ENCODE measurements at regions not wholly inside any gene's neighbourhood (a gene's known extent, or its start where the extent isn't known, plus 50 kb on each side); places are given as distances from the start of the nearest gene placed in this dataset.
A peak's percentile ranks its signal among the peaks of the same experiment; 100 is the strongest.

DNA sequence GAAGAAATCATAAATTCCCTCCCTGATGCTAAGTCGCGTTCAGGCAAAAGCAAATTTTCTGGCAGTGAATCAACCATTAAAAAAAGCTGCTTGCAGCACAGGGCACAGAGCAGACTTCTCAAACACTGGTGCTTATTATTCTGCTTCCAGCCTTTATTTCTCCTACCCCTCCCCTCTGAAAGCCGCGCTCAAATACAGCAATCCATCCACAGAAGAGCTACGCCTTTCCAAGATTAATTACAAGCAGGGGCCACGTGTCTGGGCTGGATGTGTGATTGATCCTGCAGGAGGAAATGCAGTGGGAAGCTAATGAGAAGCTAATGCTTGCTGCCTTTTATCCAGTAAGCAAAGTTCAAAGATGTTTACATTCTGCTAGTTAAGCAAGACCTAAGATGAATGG is 134.9 kb upstream of the TOPAZ1 start:
- TF ChIP-seq, protein P1, sequence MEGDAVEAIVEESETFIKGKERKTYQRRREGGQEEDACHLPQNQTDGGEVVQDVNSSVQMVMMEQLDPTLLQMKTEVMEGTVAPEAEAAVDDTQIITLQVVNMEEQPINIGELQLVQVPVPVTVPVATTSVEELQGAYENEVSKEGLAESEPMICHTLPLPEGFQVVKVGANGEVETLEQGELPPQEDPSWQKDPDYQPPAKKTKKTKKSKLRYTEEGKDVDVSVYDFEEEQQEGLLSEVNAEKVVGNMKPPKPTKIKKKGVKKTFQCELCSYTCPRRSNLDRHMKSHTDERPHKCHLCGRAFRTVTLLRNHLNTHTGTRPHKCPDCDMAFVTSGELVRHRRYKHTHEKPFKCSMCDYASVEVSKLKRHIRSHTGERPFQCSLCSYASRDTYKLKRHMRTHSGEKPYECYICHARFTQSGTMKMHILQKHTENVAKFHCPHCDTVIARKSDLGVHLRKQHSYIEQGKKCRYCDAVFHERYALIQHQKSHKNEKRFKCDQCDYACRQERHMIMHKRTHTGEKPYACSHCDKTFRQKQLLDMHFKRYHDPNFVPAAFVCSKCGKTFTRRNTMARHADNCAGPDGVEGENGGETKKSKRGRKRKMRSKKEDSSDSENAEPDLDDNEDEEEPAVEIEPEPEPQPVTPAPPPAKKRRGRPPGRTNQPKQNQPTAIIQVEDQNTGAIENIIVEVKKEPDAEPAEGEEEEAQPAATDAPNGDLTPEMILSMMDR (conservative IDR thresholded peaks at IDR 0.05), result no peak
- H3K27ac ChIP-seq, result peak overlapping the region; percentile 50

DNA sequence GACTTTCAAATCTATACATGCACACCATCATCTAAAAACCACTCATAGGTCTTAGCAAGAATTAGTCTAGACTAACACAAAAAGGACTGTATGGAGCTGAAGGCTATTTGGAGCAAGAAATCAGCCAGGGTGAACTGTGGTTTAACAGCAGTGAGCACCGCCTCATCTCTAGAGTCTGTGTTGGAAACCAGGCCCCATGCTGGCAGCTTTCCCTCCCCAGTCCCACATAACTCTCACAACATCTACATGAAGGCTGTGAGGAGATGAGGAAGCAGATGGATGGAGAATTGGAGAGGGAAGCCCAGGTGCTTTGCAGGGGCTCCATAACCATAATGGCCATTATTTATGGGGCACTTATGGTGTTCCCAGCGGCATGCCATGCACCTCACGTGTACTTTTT is 133.2 kb upstream of the TOPAZ1 start:
- TF ChIP-seq, protein P1 (conservative IDR thresholded peaks at IDR 0.05), result no peak
- peak overlapping the region; percentile 70; the same call in 1 of the 2 replicates for H3K27ac ChIP-seq

DNA sequence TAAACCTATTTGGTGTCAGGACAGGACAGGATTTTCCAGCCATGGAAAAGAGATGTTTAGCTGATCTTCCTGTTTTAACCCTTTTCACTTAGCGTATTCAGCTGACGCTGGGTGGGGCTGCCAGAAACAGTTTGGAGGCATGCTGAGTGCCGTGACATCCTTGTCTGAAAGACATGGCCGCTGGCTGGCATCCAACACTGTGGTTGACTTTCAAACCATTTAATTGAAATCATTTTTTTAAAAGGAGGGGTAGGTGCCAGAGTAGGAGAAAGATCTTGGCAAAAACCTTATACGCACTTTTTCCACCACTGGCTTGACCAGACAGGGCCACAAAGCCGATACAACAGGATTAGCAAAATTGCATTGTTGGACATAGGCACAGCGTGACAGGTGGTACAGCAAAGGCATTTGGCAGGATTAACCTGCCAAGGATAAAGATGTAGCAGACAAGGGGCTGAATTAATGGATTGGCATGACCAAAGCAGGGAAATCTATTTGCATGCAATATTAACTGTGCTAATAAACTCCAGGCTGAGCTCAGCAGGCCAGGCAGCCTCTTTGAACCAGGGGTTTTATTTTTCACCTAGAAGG is 131.8 kb upstream of the TOPAZ1 start:
- TF ChIP-seq, protein P1 (conservative IDR thresholded peaks at IDR 0.05), result no peak
- H3K27ac ChIP-seq, result peak overlapping the region; percentile 70

DNA sequence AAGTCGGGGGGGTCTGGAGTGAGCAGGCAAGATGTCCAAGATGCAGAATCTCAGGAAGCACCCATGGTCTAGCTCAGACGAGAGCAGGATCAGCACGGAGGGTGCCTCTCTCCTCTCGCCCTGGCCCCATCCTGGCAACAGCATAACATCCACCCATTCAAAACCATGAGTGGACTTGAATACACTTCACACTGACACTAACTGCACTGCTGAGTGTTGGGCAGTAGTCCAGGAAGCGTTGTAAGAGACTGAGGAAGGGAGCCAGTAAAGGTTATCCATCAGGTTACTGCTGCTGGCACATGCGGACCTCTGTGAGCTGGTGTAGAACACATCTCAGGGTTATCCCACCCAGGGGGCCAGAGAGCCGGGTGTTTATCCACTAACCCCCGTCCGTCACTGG is 131.0 kb upstream of the TOPAZ1 start:
- H3K27ac ChIP-seq, result peak overlapping the region; percentile 70
- TF ChIP-seq, protein P1 (conservative IDR thresholded peaks at IDR 0.05), result no peak

DNA sequence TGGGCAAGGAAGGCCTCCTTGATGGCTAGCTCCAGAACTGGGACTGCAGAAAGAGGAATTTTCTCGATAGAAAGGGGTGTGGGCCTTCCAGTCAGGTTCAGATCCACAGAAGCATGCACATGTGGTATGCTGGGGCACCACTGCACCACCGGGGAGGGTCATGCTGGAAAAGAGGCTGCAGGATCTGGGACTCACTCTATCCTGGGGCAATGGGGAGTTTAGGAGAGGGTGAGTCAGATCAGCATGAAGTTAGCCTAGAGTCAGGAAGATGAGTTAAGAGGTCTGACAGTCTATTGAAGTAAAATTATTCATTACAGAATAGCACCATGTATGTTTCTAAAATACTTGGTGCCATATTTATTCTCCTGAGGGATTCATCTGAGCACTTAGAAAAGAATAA is 130.2 kb upstream of the TOPAZ1 start:
- H3K27ac ChIP-seq, result peak overlapping the region; percentile 70; the same call in 1 of the 2 replicates
- TF ChIP-seq, protein P1 (conservative IDR thresholded peaks at IDR 0.05), result no peak

DNA sequence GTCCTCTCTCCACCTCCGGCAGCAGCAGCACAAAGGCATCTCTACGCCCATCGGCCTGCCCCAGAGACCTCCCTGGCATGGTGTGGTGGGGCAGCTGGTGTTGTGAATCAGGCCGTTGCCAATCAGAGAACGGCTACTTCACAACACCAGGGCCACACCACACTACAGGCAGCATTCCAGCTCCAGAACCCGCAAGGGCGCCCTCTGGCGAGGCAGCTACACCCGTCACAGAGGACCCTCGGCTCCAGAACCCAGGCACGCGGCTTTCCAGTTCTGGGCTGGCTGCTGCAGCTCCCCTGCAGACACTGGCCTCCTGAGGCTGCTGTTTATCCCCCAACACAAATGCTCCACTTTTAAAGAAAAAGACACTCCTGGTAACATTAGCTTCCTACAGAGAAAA is 127.5 kb upstream of the TOPAZ1 start:
- no peak overlapping the region for H3K27ac ChIP-seq
- TF ChIP-seq, protein P1 (conservative IDR thresholded peaks at IDR 0.05), result no peak

DNA sequence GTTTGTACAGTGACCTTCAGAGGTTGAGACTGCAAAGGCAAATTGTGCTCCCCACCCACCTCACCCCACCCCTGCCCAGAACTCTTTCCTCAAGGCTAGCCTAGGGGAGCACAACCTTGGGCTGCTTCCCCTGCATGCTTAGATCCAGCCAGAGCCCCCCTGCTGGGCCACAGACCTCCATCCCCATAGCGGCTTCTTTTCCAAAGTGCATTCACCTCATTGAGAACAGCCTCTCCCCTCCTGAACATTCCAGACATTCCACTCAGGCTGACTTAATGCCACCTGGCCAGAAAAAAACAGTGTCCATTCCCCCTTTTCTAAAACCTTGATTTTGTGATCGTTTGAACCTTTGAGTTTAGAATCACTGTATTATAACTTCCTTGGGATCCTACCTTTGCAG is 124.4 kb upstream of the TOPAZ1 start:
- H3K27ac ChIP-seq, result no peak overlapping the region
- TF ChIP-seq, protein P1 (conservative IDR thresholded peaks at IDR 0.05), result no peak
